GM19239 (cell line): ENCODE measurements at regions not wholly inside any gene's neighbourhood (a gene's known extent, or its start where the extent isn't known, plus 50 kb on each side); places are given as distances from the start of the nearest gene placed in this dataset.
A peak's percentile ranks its signal among the peaks of the same experiment; 100 is the strongest.

ENCODE experiments used
- DNase-seq: peaks from one replicate; pipeline ENCODE4 v3.0.0; 2011; ENCODE audit warnings: low spot score; ENCODE audit not compliant: insufficient read length
- FAIRE-seq: peaks from 2 replicates; lab custom pipeline; 2011; peaks lifted over from hg19 to GRCh38; lab: Jason Lieb, UNC

DNA sequence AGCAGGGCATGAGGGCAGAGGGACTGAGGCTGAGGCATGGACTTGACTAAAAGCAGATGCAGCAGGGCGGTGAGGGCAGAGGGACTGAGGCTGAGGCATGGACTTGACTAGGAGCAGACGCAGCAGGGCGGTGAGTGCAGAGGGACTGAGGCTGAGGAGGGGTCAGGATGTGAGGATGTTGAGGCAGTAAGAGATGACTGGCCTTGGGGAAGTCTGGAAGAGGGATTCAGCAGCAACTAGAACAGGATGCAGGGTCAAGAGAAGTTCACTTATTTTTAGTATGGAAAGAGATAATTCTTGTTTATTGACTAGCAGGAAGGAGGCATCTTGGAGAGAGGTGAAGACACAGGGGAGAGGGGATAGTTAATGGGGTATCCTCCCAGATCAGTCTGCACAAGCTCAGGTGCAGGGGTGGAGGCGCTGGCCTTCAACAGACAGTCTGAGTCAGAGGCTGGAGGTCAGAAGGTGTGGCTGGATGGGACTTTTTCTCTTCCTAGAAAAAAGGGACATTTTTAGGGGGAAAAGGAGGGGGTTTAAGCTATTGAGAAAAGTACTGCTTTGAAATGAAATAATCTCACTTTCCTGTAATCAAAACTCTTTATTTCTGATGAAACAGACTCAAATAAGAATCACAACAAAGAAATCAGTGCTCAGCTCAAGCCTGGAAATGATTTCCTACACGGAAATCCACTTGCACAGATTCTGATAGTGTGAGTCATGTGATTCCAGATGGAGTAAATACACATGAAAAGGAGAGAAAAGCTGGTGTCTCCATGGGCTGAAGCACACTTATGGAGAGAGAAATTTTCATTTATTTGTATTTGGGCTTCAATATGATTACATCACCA is 130.9 kb downstream of the PALM2AKAP2 start:
- no peak for DNase-seq
- no peak for FAIRE-seq

GRCh38 chr9:109912082-109912582 is 132.1 kb downstream of the PALM2AKAP2 start:
- FAIRE-seq (no peak), DNase-seq (no peak)

DNA sequence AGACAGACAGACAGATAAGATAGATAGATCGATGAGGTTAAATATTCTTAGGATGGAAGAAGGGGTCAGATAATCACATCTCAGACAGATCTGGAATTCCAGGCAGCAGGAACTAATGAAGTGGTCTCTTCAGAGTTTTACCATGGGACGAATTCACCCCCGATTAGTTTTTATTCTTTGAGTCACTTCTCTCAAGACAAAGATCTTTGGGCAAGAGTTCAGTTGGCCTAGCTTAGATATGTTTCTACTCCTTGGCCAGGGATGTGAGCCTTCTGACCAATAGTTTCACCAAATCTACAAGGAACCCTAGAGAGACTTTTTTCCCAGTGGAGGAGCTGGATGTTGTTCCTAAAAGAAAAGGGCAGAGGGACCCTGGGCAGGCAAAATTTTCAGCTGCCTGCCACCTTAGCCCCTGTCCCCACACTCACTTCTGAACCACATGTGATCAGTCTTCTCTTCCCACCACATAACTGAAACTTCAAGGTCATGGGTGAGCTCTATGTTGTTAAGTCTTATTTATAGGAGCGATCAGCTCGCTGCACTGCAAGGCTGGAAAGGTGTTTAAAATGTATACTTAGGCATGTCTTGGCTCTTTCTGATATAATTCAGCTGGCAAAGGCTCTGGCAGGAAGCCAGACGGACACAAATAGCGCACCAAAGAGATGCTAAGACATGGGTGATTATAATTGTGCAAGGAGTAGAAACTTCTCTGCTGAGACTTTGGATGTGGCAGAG is 132.9 kb downstream of the PALM2AKAP2 start:
- peak; percentile 48 for FAIRE-seq
- no peak for DNase-seq

DNA sequence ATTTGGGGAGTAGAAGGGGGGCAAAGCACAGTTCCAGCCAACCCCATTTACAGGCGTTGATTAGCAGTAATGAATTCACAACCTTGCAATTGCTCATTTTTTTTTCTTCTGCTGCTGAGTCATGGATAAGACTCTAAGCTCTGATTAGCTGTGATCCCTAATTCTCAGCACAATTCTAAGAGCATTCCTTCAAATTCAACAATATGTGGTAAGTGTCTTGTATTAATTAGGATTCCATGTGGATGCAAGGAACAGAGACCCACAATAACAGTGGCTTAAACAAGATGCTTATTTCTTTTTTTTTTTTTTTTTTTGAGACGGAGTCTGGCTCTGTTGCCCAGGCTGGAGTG is 133.4 kb downstream of the PALM2AKAP2 start:
- FAIRE-seq = no peak

GRCh38 chr9:109914280-109915027 is 134.5 kb downstream of the PALM2AKAP2 start:
- DNase-seq (no peak), FAIRE-seq (peak; percentile 87)

More for the DNA sequence above, 133.4 kb downstream of the PALM2AKAP2 start:
- DNase-seq = no peak

DNA sequence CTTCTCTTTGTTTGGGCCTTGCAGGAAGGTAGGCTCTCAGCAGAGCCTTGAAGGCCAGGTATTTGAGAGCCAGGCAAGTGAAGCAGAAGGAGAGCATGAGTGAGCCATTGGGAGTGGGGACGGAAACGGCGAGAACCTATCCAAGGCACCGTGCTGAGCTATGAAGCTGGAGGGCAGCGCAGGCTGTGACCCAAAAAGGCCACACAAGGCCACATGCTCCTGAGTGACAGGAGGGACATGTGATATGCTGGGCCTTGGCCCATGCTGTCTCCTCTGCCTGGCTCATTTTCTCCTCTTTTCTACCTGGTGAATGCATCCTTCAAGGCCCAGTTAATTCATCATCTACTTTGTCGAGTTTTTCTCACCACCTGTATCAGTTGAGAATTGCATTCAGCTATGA is 136.3 kb downstream of the PALM2AKAP2 start:
- DNase-seq (no peak), FAIRE-seq (no peak)

DNA sequence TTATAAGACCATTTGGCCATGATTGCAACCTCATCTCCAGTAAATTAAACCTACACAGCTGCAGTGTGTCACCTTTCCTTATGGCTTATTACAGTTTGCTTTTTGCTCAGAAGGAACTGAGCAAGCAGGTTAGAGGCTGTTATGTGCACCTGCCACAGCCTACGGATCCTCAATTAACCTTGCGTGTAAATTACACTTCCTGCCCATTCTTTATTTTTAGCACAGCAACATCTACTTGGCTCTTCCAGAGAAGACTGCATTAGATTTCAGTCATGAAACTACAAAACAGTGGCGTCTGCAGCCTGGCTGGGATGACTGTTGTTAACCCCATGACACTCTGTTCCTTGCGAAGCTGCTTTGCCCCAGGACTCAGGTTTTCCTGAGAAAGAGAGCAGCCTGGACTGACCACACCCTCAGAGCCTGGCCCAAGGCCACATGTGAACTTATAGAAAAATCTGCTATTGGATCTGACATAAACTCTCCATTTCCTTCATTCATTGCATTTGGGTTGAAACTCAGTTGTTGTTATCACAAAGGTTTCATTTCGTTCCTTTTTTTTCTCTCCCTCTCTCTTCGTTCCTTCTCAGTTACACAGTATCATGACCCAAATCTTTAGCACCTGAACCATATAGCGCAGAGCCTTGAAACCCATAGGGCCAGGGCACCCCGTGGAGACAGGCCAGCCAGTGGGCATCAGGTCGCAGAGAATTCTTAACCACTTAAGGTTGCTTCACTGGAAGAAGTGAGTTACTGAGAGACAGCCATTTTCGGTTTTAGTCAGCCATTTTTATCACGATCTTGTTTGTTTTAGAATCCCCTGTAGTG is 138.6 kb downstream of the PALM2AKAP2 start:
- DNase-seq (no peak), FAIRE-seq (peak; percentile 96)

DNA sequence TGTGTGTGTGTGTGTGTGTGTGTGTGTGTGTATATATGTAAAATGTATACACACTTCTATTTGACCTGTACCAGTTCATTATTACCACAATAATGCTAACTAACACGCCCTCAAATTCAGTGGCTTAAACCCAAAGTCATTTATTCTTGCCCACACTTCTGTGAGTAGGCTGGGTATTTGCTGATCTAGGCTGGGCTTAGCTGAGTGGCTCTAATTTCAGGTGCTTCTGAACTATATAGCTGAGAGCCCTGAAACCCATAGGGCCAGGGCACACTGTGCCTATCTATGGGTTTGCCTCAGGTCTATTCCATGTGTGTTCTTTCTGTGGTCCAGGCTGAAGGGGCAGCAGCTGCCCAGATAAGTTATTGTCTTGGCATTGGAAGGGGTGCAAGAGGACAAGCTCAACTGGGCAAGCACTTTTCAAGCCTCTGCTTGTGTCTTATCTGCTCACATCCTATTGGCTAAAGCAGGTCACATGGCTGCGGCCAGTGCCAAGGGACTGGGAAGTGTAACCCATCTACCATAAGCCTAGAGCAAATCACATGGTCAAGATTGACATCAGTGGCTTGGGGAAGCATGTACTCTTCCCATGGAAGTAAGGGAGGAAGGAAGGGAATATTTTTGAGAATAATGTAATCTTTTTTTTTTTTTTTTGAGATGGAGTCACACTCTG is 139.9 kb downstream of the PALM2AKAP2 start:
- no peak for DNase-seq
- FAIRE-seq = no peak

GRCh38 chr9:109922617-109923470 is 142.8 kb downstream of the PALM2AKAP2 start:
- DNase-seq (no peak), FAIRE-seq (no peak)

DNA sequence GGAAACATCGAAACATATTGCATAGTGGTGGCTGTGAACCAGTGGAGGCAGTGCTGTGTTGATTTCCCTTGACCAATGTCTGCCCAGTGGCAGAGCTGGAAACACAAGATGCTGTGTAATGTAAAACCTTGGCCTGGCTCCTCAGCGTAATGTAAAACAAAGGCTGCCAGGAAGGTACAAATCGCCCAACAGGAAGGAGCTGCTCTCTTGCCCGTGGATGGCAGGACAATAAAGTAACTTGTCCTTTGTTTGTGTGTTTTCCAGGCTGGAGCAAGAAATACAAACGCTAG is 143.4 kb downstream of the PALM2AKAP2 start:
- no peak for FAIRE-seq
- DNase-seq = no peak

DNA sequence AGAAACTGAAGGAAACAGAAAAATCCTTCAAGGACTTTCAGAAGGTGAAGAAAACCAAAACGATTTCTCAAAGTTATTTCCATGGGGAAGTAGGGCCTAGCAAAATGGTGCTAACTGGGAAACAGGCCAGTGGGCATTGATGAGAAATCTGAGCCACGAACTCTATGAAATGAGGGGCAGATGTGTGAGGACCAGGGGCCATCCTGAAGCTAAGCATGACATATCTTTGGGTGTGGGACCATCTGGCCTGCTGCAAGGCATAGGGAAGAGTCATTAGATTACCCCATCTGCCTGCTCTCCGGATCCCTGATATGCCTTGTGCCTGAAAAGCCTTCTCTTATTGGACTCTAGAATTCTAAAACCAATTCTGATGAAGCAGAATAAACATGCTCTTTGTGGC is 143.8 kb downstream of the PALM2AKAP2 start:
- no peak for DNase-seq
- no peak for FAIRE-seq

GRCh38 chr9:109925799-109926198 is 145.8 kb downstream of the PALM2AKAP2 start:
- DNase-seq (no peak), FAIRE-seq (no peak)

- no peak for DNase-seq
- no peak for FAIRE-seq
Measured at GRCh38 chr9:109926421-109926869, 146.4 kb downstream of the PALM2AKAP2 start.

DNA sequence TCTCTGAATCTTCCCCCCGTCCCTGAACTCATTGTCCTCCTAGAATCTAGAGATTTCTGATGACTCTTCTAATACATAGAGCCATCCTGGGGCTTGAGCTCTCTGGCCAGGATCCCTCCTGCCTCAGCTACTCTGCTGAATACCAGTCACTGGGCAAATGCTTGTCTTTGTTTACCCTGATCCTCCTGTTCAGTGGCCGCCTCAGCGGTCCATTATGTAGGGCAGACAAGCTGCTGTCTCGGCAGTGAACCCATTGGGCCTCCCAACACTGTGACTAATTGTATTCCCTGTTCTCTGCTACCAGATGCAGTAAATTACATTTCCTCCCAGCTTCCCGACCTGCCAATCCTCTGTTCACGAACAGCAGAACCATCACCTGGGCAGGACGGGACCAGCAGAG is 151.6 kb downstream of the PALM2AKAP2 start:
- no peak for DNase-seq
- FAIRE-seq = no peak

- FAIRE-seq (no peak), DNase-seq (no peak)
Measured at GRCh38 chr9:109934136-109934856, 154.3 kb downstream of the PALM2AKAP2 start.

DNA sequence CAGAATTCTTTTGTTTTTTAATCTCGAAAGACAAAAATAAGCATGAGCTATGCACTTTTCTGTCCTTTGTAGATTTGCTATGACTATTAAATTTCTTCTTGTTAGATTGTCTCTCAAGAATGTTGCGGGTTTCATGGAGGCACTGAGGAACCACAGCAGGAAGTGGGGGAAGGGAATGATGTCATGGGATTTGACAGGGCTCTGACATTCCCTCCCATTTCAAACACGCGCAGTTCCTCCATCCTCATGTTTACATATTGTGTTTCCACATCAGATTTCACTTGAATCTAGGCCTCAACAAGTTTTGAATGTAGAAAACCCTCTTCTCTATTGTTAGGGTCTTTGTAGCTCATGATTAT is 154.8 kb downstream of the PALM2AKAP2 start:
- DNase-seq (no peak), FAIRE-seq (no peak)

- DNase-seq (no peak), FAIRE-seq (peak; percentile 82)
Measured at GRCh38 chr9:109935406-109936087, 155.5 kb downstream of the PALM2AKAP2 start.
